ENCODE measurements at regions not wholly inside any gene's neighbourhood (a gene's known extent, or its start where the extent isn't known, plus 50 kb on each side); places are given as distances from the start of the nearest gene placed in this dataset.

DNA sequence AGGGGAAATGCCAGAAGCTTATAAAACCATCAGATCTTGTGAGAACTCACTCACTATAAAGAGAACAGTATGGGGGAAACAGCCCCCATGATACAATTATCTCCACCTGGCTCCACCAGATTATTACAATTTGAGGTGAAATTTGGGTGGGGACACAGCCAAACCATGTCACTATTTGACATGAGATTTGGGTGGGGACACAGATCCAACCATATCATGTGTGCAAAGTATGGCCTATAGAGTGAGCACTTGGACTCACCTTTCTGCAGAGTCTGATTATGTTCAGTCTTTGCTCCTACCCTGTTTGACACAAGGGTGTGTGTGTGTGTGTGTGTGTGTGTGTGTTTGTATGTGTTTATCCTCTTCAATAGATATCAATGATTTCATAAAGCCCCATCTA is 287.5 kb downstream of the ZNF536 start:
- Histone ChIP-seq H3K4me3 (ENCODE audit: low read length) (no peak overlapping the region), H3K36me3 (replicated peaks; ENCODE audit: insufficient read depth, low read length) (no peaks in the 10 kb centered on the region)

DNA sequence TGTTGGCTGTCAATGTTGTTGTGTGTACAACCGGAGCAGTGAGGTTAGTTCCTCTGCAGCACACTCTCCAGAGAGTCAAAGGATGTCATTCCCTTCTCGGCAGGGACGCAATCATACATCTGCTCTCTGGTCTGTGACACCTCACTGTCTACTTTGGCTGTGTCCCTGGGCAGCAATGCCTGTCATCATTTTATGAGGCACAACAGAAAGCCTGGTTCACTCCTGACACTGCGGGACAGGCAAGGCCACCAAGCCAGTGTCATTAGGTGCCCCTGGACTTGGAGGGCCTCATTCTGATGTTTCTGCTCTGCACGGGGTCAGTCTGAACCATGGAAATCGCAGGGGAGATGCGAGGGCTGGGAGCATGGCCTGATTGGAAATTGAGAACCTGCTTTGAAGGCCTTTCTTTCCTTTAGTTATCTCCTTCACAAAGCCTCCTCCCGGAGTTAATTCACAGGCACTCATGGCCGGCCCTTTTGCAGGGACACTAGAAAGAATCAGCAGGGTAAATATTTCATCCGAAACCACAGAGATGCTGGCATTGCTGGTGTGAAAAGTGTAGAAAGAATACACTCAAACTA is 284.4 kb downstream of the ZNF536 start:
- H3K9ac ChIP-seq (ENCODE audit: low read length): no peak overlapping the region
- no peak overlapping the region for H3K4me2 ChIP-seq (ENCODE audit: low read depth, low read length)
- TF ChIP-seq EZH2phosphoT487 (IDR thresholded peaks at IDR 0.05; ENCODE audit: low read length) (no peak), CTCF (IDR thresholded peaks at IDR 0.05; ENCODE audit: low read length) (no peak), EZH2 (optimal IDR thresholded peaks at IDR 0.05; ENCODE audit: low read depth, low read length) (no peak)
- H4K20me1 ChIP-seq (ENCODE audit: insufficient read depth, low read length): no peaks in the 10 kb centered on the region
- H2AFZ ChIP-seq (ENCODE audit: low read length): no peak overlapping the region
- no peaks in the 10 kb centered on the region for H3K36me3 ChIP-seq (replicated peaks; ENCODE audit: insufficient read depth, low read length)
- no peak for DNase-seq
- H3K9me2 ChIP-seq (replicated peaks; ENCODE audit: insufficient read depth, low read length): no peaks in the 10 kb centered on the region
- no peak overlapping the region for H3K4me3 ChIP-seq (ENCODE audit: low read length)
- H3K79me2 ChIP-seq (ENCODE audit: low read length): no peaks in the 10 kb centered on the region
- H3K9me3 ChIP-seq (replicated peaks; ENCODE audit: insufficient read depth, low read length): no peaks in the 10 kb centered on the region
- H3K27me3 ChIP-seq (replicated peaks; ENCODE audit: insufficient read depth, low read length): peaks cover 55% of the 10 kb centered on the region
- H3K4me1 ChIP-seq (ENCODE audit: low read length): no peaks in the 10 kb centered on the region
- no peaks in the 10 kb centered on the region for H3F3A ChIP-seq (ENCODE audit: insufficient read depth, low read length)
- H3K27ac ChIP-seq (ENCODE audit: low read length): no peak overlapping the region

More for the DNA sequence above, 287.5 kb downstream of the ZNF536 start:
- TF ChIP-seq EZH2phosphoT487 (IDR thresholded peaks at IDR 0.05; ENCODE audit: low read length): no peak
- TF ChIP-seq CTCF (IDR thresholded peaks at IDR 0.05; ENCODE audit: low read length): no peak
- no peak for TF ChIP-seq EZH2 (optimal IDR thresholded peaks at IDR 0.05; ENCODE audit: low read depth, low read length)
- Histone ChIP-seq H3K4me1 (ENCODE audit: low read length) (no peaks in the 10 kb centered on the region), H3K79me2 (ENCODE audit: low read length) (no peaks in the 10 kb centered on the region), H3F3A (ENCODE audit: insufficient read depth, low read length) (no peaks in the 10 kb centered on the region), H3K9me2 (replicated peaks; ENCODE audit: insufficient read depth, low read length) (no peaks in the 10 kb centered on the region), H3K9me3 (replicated peaks; ENCODE audit: insufficient read depth, low read length) (no peaks in the 10 kb centered on the region), H3K9ac (ENCODE audit: low read length) (no peak overlapping the region), H2AFZ (ENCODE audit: low read length) (no peak overlapping the region), H3K4me2 (ENCODE audit: low read depth, low read length) (no peak overlapping the region), H4K20me1 (ENCODE audit: insufficient read depth, low read length) (no peaks in the 10 kb centered on the region), H3K27me3 (replicated peaks; ENCODE audit: insufficient read depth, low read length) (peaks cover 59% of the 10 kb centered on the region), H3K27ac (ENCODE audit: low read length) (no peak overlapping the region)
- no peak for DNase-seq

DNA sequence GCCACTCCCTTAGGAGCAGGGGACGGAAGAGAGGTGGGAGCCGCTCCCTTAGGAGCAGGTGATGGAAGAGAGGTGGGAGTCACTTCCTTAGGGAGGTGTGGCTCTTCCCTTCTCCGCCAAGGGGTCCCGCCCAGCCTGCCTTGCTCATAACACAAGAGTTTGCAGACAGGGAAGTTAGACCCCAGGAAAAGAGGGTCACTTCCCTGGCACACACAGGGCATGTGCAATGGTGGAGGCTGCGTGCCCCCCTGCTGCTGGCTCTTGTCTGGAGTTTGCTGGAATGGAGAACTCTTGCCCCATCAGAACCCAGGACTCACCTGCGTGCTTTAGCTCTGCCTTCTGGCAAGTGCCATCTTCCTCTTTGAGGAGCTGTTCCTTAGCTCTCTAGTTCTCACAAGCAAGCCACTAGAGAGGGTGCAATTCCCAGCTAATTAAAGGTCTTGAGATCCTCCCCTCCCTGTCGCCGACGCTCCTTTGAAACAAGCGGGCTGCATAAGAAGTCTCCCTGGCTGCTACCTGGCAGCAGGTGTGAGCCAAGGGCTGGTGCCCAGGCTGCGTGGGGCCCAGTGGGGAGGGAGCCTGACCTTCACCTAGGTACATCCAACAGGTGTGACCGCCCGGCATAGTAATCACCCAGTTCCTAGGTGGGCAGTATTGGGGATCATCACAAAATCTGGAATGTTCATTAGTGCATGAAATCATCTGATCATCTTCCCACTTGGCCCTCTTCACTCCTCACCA is 281.6 kb downstream of the ZNF536 start:
- Histone ChIP-seq H3K4me3 (ENCODE audit: low read length) (no peak overlapping the region), H3K9me2 (replicated peaks; ENCODE audit: insufficient read depth, low read length) (no peaks in the 10 kb centered on the region), H3K27me3 (replicated peaks; ENCODE audit: insufficient read depth, low read length) (peaks cover 63% of the 10 kb centered on the region), H3K36me3 (replicated peaks; ENCODE audit: insufficient read depth, low read length) (no peaks in the 10 kb centered on the region), H3K4me2 (ENCODE audit: low read depth, low read length) (no peak overlapping the region), H3K9ac (ENCODE audit: low read length) (no peak overlapping the region), H3K27ac (ENCODE audit: low read length) (no peak overlapping the region), H4K20me1 (ENCODE audit: insufficient read depth, low read length) (no peaks in the 10 kb centered on the region), H3F3A (ENCODE audit: insufficient read depth, low read length) (no peaks in the 10 kb centered on the region), H3K9me3 (replicated peaks; ENCODE audit: insufficient read depth, low read length) (no peaks in the 10 kb centered on the region), H3K79me2 (ENCODE audit: low read length) (no peaks in the 10 kb centered on the region), H2AFZ (ENCODE audit: low read length) (no peak overlapping the region), H3K4me1 (ENCODE audit: low read length) (no peaks in the 10 kb centered on the region)
- TF ChIP-seq CTCF (IDR thresholded peaks at IDR 0.05; ENCODE audit: low read length) (no peak), EZH2 (optimal IDR thresholded peaks at IDR 0.05; ENCODE audit: low read depth, low read length) (no peak), EZH2phosphoT487 (IDR thresholded peaks at IDR 0.05; ENCODE audit: low read length) (no peak)
- no peak for DNase-seq

Data from MM.1S (cell line).